ENCODE measurements at regions not wholly inside any gene's neighbourhood (a gene's known extent, or its start where the extent isn't known, plus 50 kb on each side); places are given as distances from the start of the nearest gene placed in this dataset.
"Not testable (repeated sequence)": the region's sequence is repeated elsewhere in the genome, so short reads cannot be mapped to it uniquely, and the experiment has no call there.

DNA sequence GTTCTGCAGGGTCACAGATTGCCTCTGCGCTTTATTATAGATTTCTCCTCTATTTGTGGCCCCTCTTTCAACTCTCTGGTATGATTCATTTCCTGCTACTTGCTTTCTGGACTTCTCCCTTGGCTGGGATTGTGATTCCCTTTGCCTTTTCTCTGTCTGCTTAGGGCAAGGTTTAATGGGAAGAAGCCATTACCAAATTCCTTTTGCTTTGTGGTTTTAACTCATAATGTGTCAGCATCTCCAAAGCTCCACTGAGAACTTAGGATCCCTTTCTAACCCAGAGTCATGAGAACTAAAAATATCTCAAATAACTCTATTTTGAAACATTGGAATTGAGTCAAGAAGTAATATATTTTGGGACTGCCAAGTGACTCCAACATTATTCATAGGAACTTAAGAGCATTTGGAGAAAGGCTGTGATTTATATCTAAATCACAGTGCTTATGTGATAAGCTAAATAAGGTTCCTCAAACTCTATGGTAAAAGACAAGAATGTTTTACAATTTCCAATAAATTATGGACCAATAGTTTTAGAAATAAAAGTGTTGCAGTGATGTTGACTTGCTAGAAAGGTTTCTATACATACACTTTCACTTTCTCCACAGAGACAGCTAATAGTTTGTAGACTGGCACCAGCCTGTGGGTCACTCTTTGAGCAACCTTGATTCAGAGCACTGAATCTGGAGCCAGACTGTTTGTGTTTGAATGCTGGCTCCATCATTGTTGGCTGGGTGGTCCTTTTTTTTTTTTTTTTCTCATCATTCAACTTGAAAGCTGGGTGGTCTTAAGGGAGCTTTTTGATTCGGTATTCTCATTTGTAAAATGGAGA lies 93.9 kb downstream of the DACT1 start:
- DNase-seq: no peak

DNA sequence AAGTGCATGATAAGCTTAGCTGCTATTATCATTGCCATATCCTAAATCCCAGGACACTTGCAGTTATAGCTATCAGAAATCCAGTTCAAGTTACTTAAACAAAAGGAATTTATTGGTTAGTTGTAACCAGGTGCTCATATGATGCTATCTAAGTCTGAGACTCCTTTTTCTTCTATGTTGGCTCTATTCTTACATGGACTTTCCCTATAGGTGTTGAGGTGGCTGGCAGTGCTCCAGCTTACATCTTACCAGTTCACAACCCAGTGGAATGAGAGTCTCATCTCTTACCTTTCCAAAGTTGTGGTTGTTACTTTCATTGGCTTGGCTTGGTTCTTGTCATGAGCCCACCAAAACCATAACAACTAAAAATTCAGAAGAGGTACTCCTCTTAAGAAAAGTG lies 94.6 kb downstream of the DACT1 start:
- no peak for DNase-seq

DNA sequence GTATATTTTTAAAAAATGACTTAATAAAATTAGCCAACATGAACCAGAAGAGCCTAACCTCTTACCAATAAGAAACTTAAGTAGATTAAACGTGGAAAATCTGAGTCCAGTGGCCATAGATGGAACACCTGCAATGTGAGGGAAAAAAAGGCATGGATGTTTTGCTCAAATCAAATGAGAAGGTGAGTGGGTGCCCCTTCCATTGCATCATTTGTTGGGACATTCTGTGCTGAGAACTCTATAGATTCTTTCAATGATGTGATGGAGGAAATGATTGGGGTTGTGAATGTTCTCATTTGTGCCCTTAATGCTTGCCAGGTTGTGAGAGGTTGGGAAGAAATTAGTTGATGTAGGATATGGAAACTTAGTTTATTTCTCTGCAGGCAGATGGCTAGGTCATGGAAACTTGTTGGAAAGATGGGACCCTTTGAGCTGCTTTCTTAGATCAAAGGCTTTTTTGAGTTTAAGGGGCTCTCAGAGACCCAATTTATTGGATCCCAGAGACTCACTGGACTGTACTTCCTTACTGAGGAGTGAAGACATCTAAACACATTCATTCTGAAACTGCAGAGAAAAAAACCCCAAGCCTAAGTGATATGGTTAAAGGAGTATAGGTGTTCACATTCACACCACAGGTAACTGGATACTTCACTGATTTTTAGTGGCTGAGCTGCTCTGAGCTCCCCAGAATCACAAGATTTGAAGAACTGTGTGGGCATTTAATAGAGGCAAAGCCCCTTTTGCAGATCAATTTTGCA lies 95.9 kb downstream of the DACT1 start:
- no peak for DNase-seq

GRCh38 chr14:58735596-58735995 lies 97.8 kb downstream of the DACT1 start:
- no peak for DNase-seq

DNA sequence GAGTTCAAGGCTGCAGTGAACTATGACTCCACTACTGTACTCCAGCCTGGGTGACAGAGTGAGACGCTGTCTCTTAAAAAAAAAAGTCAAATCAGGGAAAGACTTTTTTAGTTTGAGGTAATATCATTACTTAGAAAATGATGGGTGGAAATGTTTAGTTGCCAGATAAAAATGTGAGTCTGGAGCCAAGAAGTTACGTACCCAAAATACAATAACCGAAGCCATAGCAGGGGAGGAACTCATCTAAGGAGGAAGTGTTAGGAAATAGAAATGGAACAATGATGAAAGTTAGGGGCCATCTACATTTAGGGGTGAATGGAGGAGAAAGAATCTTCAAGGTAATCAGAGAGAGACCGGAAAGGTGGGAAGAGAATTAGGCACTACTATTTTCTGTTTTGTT lies 98.8 kb downstream of the DACT1 start:
- DNase-seq: no peak

DNA sequence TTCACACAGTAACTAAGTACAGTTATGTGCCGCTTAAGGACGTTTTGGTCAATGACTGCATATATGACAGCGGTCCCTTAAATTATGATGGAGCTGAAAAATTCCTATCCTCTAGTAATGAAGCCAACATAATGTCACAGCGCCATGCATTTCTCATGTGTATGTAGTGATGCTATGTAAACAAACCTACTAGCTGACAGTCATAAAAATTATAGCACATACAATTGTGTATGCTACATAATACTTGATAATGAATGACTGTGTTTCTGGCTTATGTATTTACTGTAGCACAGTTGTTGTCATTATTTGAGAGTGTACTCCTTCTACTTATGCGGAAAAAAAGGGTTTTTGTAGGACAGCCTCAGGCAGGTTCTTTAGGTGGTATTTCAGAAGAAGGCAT lies 99.7 kb downstream of the DACT1 start:
- DNase-seq: no peak

- DNase-seq: no peak
These were observed 100.6 kb downstream of the DACT1 start for GRCh38 chr14:58738189-58738836.

DNA sequence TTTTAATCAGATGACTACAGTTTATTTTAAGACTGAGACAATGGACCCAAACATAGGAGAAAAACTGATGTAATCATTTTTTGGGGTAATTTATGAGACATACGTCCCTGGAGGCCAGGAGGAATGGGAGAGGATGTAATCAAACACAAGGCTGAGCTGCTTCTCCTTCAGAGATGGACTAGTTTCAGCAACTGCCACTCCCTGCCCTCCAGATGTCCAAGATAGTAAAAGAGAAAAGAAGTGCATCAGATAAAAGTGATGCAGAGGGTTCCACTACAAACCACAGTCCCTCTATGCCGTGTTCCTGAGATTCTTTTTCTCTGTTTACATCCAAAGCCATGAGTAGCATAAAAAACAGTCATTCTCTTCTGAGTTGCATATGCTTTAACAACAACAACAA lies 101.1 kb downstream of the DACT1 start:
- no peak for DNase-seq

GRCh38 chr14:58739674-58740073 lies 101.9 kb downstream of the DACT1 start:
- DNase-seq: no peak

GRCh38 chr14:58740379-58740935 lies 102.7 kb downstream of the DACT1 start:
- DNase-seq: no peak

DNA sequence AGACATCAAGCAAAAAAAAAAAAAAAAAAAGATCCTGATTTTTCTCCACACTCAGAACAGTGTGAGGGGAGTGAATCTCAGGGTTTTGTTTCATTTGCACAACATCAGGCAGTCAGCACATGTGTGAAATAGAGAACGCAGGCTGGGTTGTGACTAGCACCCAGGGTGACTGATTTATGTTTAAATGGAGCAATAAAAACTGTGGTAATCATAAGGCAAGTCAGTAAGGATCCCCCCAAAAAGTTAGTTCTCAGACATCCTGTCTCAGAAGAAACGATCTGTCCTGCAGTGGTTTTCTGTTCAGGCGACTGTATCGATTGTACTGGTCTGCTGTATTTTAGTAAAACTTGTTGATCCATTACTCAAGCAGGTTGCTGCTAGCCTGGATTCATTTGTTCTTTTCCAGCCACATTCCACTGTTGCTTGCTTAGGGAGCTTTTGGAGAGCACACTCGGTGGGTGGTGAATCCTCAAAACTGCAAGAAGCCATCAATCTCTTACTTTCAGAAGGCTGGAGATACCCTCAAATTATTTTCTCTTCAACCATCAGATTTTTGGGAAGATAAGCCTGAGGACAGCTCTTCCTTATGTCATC lies 107.1 kb downstream of the DACT1 start:
- DNase-seq: no peak

GRCh38 chr14:58746261-58746660 lies 108.5 kb downstream of the DACT1 start:
- DNase-seq: no peak

GRCh38 chr14:58746701-58747100 lies 108.9 kb downstream of the DACT1 start:
- DNase-seq: no peak

DNA sequence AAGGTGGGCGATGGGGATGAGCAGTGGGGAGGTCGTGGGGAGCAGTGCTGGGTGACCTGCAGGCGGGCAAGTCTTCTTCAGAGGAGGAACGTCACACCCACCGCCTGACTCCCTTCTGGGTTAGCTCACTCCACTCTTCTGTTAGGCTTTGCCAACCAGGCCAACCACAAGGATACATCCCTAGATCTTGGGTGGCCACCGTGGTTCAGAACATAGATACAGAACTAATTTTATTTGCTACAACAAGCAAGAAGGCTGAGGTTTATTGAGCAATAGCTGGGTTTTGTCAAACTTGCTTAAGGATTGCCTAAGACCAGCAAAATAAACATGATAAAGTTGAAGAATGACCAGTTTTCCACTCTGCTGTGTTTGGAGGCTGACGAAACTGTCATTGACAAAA lies 109.4 kb downstream of the DACT1 start:
- DNase-seq: no peak

DNA sequence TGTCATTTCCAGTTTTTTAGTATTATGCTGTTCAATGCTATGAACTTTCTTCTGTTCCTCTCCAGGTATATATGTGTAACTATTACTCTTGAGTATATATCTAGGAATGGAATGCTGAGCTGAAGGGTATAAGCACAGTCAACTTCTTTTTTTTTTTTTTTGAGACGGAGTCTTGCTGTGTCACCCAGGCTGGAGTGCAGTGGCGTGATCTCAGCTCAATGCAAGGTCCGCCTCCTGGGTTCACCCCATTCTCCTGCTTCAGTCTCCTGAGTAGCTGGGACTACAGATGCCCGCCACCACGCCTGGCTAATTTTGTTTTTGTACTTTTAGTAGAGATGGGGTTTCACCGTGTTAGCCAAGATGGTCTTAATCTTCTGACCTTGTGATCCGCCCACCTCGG lies 110.5 kb downstream of the DACT1 start:
- DNase-seq: not testable (repeated sequence)

- no peak for DNase-seq
These were observed 111.4 kb downstream of the DACT1 start for GRCh38 chr14:58749066-58749669.

GRCh38 chr14:58750321-58751269 lies 112.8 kb downstream of the DACT1 start:
- no peak for DNase-seq

- no peak for DNase-seq
These were observed 114.0 kb downstream of the DACT1 start for GRCh38 chr14:58751788-58752187.

DNA sequence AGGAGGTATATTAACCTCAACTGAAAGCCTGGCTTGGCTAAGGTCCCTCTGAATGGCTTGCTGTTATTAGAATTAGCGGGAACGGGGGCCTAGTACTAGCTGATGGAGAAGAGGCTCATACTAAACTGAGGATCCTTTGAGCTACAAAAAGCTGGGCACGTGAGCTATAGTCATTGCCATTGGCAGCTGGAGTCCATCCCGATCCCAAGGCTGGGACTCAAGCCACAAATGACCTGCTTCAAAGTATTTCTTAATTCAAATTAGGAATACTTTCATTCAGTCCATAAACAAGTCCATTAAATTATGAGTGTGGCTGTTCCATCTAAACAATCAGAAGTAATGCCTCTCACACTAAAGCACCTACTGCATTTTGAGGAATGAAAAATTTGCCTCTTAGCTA lies 114.5 kb downstream of the DACT1 start:
- DNase-seq: no peak

GRCh38 chr14:58752771-58753201 lies 115.0 kb downstream of the DACT1 start:
- no peak for DNase-seq
